Muscle of leg (tissue), 3 donors: ENCODE measurements at regions not wholly inside any gene's neighbourhood (a gene's known extent, or its start where the extent isn't known, plus 50 kb on each side); places are given as distances from the start of the nearest gene placed in this dataset.
A peak's percentile ranks its signal among the peaks of the same experiment; 100 is the strongest.

Source experiments
- DNase-seq: peaks from one replicate; pipeline ENCODE4 v3.0.0; 2013
- H3K27ac ChIP-seq: one replicate; pipeline ENCODE4 v1.5.1; 2013; ENCODE audit warnings: mild to moderate bottlenecking, low read length, control low read depth
- H3K27me3 ChIP-seq: one replicate; pipeline ENCODE4 v1.6.1; 2013; ENCODE audit warnings: low read length; ENCODE audit not compliant: control insufficient read depth, insufficient read depth
- H3K36me3 ChIP-seq: one replicate; pipeline ENCODE4 v1.6.1; 2013; ENCODE audit warnings: low read length; ENCODE audit not compliant: control insufficient read depth, insufficient read depth
- H3K4me1 ChIP-seq: one replicate; pipeline ENCODE4 v1.6.1; 2013; ENCODE audit warnings: low read length; ENCODE audit not compliant: control insufficient read depth, insufficient read depth
- H3K4me3 ChIP-seq: one replicate; pipeline ENCODE4 v1.5.1; 2013; ENCODE audit warnings: low read length, control low read depth
- H3K9me3 ChIP-seq: replicated peaks from 2 replicates; pipeline ENCODE4 v1.6.1; 2013; ENCODE audit warnings: low read depth, low read length; ENCODE audit not compliant: control insufficient read depth
- WGBS: methylation state at CpG from one replicate; pipeline ENCODE4 v1.1.5; 2013; ENCODE audit warnings: missing lambda C conversion rate; ENCODE audit not compliant: insufficient coverage; 5-methylcytosine and 5-hydroxymethylcytosine counted together

DNA sequence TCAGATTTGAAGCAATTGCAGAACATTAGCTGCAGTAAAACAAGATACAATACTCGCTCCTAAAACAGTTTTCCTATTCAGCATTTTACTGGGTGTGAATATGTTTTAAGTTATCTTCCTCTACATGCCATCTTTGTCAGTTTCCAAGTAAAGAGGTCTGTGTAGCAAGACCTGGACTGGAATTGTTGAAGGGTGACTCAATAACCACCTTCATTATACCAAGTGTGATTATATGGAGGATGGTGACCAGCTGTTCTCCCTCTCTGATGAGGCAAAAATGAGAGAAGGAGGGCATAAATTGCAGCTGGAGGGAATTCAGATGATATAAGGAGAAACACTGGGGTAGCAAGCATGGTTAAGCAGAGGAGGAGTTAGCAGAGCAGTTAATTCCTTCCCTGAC, 922.1 kb upstream of the SLIT2 start:
- H3K4me3 ChIP-seq, result no peak overlapping the region
- no CpG with 5 or more reads among the region's 1 CpG for WGBS
- no peaks in the 10 kb centered on the region for H3K27me3 ChIP-seq
- no peaks in the 10 kb centered on the region for H3K4me1 ChIP-seq
- H3K36me3 ChIP-seq, result no peaks in the 10 kb centered on the region
- no peak for DNase-seq
- no peaks in the 10 kb centered on the region for H3K9me3 ChIP-seq
- no peak overlapping the region for H3K27ac ChIP-seq

DNA sequence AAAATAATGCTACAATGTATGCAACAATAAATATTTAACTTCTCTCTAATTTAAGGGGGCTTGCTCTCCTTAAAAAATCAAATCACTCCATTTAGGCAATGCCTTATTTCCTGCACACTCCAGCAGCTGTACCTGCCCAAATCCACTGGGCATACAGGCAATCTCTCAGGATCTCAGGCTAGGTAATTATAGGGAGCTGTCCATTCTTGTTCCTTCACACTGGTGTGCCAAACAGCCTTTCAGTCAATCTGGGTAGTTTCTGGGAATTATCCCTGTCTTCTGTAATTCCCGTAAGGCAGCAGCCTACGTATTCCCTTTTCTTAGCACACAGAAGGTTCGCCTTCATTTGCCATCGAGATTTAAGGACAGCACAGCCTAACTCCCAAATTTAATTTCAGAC, 922.6 kb upstream of the SLIT2 start:
- 50% methylated on average over 4 of the region's 4 CpGs for WGBS
- H3K4me1 ChIP-seq, result no peaks in the 10 kb centered on the region
- H3K27ac ChIP-seq, result no peak overlapping the region
- no peaks in the 10 kb centered on the region for H3K9me3 ChIP-seq
- no peaks in the 10 kb centered on the region for H3K36me3 ChIP-seq
- no peak for DNase-seq
- no peaks in the 10 kb centered on the region for H3K27me3 ChIP-seq
- H3K4me3 ChIP-seq, result no peak overlapping the region

DNA sequence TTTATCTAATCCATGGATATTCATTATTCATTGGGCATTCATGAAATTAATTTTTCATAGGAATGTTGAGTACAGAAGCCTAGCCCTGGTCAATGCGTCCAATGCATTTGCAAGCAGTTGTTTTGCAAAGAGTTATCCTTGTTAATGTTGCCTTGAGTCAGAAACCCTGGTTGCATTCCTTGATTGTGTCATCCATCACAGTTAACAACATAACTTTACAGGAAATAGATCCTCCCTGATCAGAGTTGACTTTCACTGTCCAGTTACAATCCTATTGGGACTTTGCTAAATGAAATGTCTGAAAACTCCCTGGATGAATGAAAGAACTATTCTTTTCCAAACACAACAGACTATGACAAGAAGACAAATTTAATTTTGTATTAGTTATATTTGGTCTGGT, 924.3 kb upstream of the SLIT2 start:
- no peaks in the 10 kb centered on the region for H3K36me3 ChIP-seq
- H3K27ac ChIP-seq, result no peak overlapping the region
- WGBS, result no CpG with 5 or more reads among the region's 1 CpG
- no peaks in the 10 kb centered on the region for H3K27me3 ChIP-seq
- no peak overlapping the region for H3K4me3 ChIP-seq
- no peaks in the 10 kb centered on the region for H3K9me3 ChIP-seq
- H3K4me1 ChIP-seq, result no peaks in the 10 kb centered on the region
- no peak for DNase-seq

DNA sequence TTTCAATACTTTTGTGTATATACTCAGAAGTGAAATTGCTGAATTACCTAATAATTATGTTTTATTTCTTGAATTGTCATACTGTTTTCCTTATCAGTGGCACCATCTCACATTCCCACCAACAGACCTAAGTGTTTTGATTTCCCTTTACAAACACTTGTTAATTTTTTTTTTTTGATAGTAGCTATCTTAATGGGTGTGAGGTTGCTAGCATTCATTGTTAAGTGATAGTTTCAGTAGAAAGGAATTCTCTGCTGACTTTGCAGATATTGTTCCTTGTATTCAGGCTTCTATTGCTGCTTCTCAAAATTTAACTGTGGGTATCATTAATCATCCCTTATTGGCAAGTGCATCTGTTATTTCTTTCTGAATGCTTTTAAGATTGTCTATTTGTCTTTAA, 927.5 kb upstream of the SLIT2 start:
- Histone ChIP-seq H3K27ac (no peak overlapping the region), H3K27me3 (no peaks in the 10 kb centered on the region), H3K36me3 (no peaks in the 10 kb centered on the region), H3K9me3 (no peaks in the 10 kb centered on the region), H3K4me1 (no peaks in the 10 kb centered on the region), H3K4me3 (no peak overlapping the region)
- no peak for DNase-seq

DNA sequence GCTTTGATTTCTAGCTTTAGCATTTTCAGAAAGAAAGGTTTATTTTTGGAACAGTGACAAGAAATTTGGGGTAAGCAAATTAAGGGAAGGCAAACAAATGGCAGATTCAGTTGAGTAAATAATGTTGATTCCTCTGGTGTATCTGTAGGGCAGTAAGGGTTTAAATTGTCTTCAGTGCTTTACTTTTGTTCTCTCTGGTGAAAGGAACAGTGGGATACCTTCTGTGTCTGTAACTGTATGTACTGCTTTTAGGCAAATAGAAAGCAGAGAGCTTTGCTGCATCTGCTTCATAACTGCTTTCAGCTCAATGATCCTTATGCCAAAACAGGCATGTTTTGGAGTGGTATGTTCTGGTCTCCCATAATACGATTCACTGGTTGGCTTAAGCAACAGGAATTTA, 932.1 kb upstream of the SLIT2 start:
- Histone ChIP-seq H3K4me3 (no peak overlapping the region), H3K27ac (no peak overlapping the region), H3K4me1 (no peaks in the 10 kb centered on the region), H3K36me3 (no peaks in the 10 kb centered on the region), H3K27me3 (no peaks in the 10 kb centered on the region), H3K9me3 (no peaks in the 10 kb centered on the region)
- no CpG with 5 or more reads among the region's 1 CpG for WGBS
- DNase-seq, result no peak

DNA sequence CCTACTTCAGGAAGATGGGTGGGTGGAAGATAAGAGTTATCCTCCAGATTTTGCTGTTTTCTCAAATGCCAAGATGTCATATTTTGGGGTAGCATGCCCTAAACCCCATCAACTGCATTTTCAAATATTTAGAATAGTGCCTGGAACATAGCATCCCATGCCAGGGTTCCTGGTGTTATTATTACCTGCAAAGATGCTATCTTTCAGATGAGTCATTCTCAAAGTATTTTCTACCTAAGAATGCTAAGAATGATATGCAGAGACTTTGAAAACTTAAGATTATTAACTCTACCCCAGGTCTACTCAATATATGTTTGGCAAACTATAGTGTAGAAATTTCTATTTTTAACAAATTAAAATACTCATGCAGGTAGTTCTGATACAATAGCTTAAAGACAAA, 934.3 kb upstream of the SLIT2 start:
- H3K9me3 ChIP-seq, result no peaks in the 10 kb centered on the region
- no peaks in the 10 kb centered on the region for H3K36me3 ChIP-seq
- H3K4me3 ChIP-seq, result no peak overlapping the region
- H3K27ac ChIP-seq, result no peak overlapping the region
- H3K27me3 ChIP-seq, result no peaks in the 10 kb centered on the region
- no peaks in the 10 kb centered on the region for H3K4me1 ChIP-seq
- no peak for DNase-seq

DNA sequence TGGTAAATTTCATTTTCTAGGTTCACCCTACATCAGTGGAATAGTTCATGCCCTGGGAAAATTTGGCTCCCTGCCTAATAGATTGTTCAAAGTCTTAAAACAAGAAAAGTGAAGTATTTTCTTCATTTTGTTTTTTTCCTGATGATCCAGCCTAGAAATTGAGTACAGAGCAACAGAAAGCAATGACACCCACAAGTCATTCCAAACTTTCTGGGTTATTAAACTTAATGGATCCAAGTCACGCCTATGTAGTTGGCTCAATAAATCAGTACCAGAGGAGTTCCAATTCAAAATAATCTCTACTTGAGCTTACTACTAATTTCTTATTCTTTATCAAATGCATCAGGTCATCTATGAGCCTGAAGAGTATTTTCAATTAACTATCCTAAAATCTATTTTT, 937.6 kb upstream of the SLIT2 start:
- no peaks in the 10 kb centered on the region for H3K27me3 ChIP-seq
- H3K4me1 ChIP-seq, result no peaks in the 10 kb centered on the region
- H3K9me3 ChIP-seq, result no peaks in the 10 kb centered on the region
- no peak overlapping the region for H3K27ac ChIP-seq
- peak; percentile 20 for DNase-seq
- no CpG with 5 or more reads among the region's 1 CpG for WGBS
- H3K36me3 ChIP-seq, result no peaks in the 10 kb centered on the region
- H3K4me3 ChIP-seq, result no peak overlapping the region

DNA sequence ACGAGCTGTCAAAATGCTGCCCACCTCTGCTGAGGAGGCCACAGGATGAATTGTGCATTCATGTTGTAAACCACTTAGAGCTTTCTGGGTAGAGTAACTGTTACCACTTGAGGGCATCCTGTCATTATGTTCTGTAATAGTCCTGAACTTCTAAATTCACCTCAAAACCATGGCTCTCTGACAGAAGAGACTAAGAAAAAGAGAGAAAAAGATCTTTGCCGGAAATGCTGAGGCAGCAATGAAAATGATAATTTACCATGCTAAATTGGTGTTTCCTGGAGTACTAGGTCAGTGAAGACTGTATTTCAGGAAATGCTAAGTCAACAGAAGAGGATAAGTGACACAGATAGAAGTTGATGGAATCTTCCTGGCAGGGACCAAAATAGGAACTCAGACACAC, 942.3 kb upstream of the SLIT2 start:
- Histone ChIP-seq H3K36me3 (no peaks in the 10 kb centered on the region), H3K9me3 (no peaks in the 10 kb centered on the region), H3K27me3 (no peaks in the 10 kb centered on the region), H3K27ac (no peak overlapping the region), H3K4me3 (no peak overlapping the region), H3K4me1 (no peaks in the 10 kb centered on the region)
- DNase-seq, result peak; percentile 70
- WGBS, result no CpG with 5 or more reads among the region's 2 CpGs

DNA sequence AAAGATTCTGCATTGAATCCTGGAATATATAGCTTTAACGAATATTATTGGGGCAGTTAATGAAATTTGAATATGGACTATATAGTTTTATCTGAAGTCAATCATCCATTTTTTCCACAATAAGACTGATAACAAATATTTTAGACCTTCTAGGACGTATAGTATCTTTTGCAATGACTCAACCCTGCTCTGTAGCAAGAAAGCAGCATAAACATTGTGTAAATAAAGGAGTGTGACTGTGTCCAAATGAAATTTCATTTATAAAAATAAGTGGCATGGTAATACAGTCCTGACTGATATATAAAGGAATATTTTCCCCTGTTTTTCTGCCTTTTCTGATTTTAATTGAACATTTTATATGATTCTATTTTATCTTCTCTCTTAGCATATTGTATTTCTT, 947.7 kb upstream of the SLIT2 start:
- Histone ChIP-seq H3K36me3 (no peaks in the 10 kb centered on the region), H3K9me3 (no peaks in the 10 kb centered on the region), H3K4me1 (no peaks in the 10 kb centered on the region), H3K4me3 (no peak overlapping the region), H3K27ac (no peak overlapping the region), H3K27me3 (no peaks in the 10 kb centered on the region)
- WGBS, result no CpG with 5 or more reads among the region's 2 CpGs
- DNase-seq, result no peak

DNA sequence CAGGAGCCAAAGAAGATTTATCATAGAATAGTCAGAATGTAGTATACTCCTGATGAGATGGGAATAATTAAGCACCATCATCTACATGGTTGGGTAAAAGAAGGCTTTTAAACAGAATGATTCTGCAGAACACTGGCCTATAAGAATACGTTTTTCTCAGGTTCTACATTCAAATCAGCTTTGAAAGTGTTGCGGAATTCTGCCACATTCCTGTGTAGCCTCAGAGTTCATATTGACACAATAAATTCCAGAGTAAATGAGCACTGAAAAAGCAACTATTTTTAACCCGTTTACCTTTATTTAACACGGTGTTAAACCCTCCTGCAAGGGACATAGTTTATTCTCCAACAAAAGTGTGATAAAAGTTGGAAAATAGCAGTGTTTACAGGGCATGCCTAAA, 950.2 kb upstream of the SLIT2 start:
- H3K4me3 ChIP-seq, result no peak overlapping the region
- no peak overlapping the region for H3K27ac ChIP-seq
- H3K27me3 ChIP-seq, result no peaks in the 10 kb centered on the region
- WGBS, result no CpG with 5 or more reads among the region's 4 CpGs
- no peaks in the 10 kb centered on the region for H3K9me3 ChIP-seq
- H3K36me3 ChIP-seq, result no peaks in the 10 kb centered on the region
- no peak for DNase-seq
- H3K4me1 ChIP-seq, result no peaks in the 10 kb centered on the region

DNA sequence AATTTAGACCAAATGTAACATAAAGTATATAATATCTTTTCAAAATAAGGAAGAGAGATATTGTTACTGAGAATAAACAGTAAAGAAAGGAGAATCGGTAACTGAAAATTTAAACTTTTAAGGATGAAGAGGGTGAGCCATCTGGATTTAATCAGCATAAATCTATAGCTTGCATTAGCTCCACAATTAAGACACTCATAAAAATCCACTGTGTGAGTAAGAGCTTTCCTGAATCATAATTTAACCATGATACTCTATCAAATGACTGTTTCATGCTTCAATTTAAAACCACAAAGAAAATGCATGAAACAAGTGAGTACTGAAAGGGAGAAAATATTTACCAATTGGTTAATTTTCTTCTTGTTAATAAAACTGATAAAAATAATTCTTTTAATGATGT, 951.5 kb upstream of the SLIT2 start:
- no CpG with 5 or more reads among the region's 1 CpG for WGBS
- Histone ChIP-seq H3K36me3 (no peaks in the 10 kb centered on the region), H3K27me3 (no peaks in the 10 kb centered on the region), H3K9me3 (no peaks in the 10 kb centered on the region), H3K4me3 (no peak overlapping the region), H3K4me1 (no peaks in the 10 kb centered on the region), H3K27ac (no peak overlapping the region)
- DNase-seq, result no peak
